ENCODE measurements at regions not wholly inside any gene's neighbourhood (a gene's known extent, or its start where the extent isn't known, plus 50 kb on each side); places are given as distances from the start of the nearest gene placed in this dataset.

DNA sequence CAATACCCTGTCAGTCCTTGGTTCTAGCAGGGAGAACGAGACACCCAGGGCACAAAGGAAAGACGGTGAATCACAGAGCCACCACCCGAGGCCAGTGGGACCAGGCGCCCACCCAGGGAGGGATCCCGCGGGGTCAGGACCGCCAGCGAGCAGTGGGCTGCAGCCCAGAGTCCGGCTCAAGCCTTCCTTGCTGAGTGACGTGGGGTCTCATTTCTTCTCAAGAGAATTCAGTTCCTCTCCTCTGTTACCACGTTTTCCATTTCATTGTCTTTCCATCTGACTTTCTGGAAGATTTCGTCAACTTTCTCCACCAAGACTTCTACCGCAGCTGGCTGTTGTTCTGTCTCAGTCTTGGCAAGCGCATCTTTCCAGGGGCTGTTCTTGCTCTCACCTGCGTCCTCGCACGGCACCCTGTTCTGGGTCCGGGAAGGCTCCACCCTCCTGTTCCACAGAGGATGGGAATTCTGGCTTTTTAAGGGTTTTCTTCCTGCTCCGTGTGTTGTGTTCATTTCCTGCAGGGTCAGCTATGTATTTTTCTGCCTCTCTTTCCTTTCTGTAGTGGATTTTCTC, 248.6 kb downstream of the NDUFA10 start:
- no peak for DNase-seq

DNA sequence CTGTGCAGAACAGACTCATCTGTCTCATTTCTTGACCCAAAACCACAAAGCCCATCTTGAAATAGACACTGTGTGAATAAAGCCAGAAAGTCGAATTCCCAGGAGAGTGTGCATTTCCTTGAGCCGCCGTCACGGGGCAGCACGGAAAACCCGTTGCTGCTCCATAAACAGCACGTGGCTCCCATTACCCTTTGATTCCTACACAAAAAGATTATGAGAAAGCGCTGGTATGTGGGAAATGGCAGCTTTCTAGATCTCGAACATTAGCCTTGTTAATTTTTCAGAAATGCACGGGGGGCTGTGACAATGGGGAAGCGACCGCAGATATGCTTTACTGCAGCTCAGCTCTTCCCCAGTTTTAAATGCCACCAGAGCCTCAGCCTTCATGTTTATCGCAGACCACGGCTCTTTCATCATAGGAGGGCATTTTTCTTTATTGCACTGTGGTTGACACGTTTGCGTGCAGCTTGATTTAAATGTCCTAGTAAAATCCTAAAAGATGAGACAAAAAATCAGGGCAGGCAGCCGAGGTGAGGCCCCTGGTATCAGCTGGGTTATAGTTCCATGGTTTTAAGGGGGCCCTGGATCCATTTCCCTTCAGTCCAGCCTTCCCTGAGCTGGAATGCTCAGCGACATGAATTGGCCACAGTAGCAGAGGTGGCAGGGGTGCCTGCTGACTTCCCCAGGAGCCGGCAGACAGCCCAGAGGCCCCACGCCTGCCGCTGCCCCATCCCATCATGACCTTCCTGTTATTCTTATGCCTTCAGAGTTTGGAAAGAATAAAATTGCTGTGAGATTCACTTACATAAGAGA, 249.3 kb downstream of the NDUFA10 start:
- DNase-seq: no peak

- DNase-seq: no peak
Observed at GRCh38 chr2:239774933-239775622, 250.1 kb downstream of the NDUFA10 start.

DNA sequence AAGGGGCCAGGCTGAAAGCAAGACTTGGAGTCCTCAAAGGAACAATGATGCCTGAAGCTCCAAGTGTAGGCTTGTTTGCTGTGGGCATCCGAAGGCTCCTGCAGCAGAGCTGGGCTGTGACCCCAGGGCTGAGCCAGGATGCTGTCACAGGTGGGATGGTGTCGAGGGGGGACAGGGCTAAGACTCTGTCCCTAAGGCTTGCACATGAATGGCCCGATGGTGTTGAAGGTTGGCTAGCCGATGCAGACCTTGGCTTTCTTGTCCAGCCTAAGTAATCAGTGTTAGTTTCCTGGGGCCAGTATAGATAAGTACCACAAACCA, 251.0 kb downstream of the NDUFA10 start:
- DNase-seq: no peak

GRCh38 chr2:239773228-239774141, 251.7 kb downstream of the NDUFA10 start:
- no peak for DNase-seq

DNA sequence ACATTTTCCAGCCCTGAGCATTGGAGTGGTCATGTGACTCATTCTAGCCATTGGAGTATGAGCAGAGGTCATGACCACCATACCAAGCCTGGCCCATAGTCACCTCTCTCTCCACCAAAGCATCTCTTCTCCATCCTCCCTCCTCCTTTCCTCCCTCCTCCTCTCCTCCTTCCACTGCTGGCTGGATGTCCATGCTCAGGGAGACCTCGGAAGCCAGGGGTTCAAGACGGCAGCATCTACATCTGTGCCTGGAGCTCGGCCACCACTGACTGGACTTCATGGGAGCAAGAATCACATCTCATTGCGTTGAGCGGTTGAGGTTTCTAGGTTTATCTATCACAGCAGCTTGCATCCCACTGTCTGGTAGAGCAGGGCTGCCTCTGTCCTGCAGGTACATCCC, 252.4 kb downstream of the NDUFA10 start:
- no peak for DNase-seq

GRCh38 chr2:239770246-239770639, 254.9 kb downstream of the NDUFA10 start:
- DNase-seq: no peak

DNA sequence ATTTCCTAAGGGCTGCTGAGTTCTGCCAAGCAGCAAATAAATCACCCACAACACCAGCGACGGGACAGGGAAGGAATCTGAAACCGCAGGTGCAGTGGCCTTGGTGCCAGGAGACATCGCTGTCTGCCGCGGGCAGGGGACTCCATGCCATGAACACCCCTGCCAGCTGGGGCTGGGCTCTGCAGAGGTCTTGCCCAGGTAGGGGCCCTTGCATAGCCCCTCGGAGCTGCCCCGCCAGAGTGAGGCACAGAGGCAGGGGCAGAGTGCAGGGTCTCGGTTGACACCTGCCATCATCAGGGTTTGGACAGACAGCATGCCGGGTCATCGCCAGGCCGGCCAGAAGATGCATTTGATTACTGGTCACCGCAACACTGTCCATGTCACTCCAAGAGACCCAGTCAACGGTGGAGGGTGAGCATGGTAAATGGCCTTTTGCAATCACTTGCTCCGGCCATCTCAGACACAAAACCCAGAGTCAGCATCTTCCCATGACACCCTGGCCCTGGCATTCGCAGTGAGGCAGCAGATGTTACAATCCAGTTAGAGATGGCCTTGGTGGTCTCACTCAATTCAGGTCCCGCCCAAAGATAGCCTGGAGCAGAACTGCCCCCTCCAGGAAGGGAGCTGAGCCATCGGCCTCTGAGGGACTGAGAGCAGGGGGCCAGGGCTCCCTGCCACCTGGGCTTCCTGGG, 255.4 kb downstream of the NDUFA10 start:
- DNase-seq: no peak

DNA sequence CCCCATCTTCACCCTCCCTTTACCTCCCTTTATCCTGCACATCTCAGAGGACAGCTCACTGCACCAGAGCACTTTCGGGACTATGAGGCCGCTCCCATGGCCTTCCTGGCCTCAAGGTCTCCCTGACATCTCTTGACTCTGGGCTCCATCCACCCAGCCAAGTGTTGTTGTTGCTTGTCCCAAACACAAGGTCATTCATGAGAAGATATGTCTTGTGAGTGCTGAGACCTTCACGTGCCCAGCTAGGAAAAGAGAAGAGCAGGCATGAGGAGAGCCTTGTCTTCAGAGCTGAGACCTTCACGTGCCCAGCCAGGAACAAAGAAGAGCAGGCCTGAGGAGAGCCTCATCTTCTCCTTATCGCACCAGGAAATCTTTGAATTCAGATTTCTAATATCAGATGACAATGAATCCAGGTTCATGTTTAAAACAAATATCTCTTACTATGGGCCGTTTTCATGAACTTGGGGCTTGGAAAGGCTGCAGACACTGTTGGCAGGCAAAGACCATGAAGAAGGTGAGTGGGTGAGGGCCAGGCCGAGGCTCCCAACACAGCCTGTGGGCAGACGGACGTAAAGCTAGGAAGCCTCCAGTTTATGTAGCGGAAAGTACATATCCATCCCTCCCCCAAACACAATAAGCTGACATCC, 256.1 kb downstream of the NDUFA10 start:
- DNase-seq: no peak

GRCh38 chr2:239768031-239768790, 256.9 kb downstream of the NDUFA10 start:
- no peak for DNase-seq

DNA sequence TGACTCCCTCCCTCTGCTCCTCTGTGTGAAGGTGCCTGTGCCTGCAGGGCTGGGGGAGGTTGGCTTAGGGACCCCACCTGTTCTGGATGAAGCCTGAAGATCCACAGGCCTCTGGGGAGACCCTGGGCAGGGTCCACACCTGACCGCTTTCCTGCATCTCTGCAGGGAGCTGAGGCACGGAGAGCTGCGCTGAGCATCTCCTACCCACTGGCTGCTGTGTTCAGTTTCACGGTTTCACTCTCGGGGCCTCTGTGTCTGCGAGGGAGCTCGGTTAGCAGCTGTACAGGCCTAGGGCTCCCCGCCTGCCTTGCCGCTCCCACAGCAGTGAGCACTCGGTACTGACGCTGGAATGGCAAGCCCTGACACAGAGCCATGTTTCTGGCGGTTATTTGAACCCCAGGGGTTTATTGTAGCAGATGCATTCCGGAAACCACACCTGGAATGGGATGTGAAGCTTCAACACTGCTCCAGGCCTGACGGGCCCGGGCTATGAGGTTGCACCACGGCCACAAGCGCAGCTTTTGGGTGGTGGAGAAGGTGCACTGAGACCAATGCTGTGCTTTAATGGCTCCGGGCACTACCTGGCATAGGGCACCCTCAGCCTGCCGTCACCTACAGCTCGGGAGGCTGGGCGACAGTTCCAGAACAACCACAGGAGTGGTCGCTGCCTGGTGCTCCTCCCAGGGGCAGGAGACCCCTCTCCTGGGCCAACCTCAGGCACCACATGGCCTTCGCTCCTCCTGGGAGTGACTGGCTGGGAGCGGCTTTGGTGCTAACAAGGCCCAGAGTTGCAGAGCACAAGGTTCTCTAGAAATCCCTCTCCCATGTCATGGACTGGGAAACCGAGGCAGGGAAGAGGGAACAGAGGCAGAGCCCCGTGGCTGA, 257.9 kb downstream of the NDUFA10 start:
- DNase-seq: no peak

GRCh38 chr2:239765911-239766310, 259.2 kb downstream of the NDUFA10 start:
- DNase-seq: no peak

DNA sequence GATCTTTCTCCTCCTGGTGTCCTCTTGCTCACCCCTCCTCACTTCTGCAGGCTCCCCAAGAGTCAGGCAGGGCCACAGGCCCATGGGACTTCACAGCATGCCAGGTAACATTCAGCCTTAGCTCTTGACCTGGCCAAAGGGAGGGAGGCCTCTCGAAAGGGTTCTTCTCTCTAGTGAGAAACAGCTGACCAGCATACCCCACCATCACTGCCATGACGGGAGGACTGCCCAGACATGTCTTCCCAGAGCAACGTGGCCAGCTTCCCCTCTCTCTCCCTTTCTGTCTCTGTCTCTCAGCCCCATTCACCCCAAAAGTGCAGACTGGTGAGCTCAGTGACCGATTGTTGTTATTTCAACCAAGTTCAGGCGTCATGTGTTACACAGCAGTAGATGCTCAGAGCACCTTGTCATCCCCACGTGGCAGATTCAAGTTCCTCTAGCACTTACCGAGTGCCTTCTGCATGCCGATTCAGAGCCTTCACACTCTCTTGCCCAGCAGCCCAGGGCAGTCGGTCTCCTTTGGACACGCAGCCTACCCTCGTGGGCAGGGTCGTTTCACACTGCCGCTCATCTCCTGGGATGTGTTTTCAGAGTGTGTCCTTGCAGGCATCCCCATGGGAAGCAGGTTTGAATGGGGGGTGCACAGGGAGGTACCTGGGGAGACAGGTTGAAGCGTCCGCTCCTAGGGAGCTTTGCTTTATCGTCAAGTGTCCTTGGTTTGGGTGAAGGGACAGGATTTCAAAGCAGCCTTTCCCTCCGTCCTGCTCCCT, 259.9 kb downstream of the NDUFA10 start:
- no peak for DNase-seq

- no peak for DNase-seq
Observed at GRCh38 chr2:239763433-239764097, 261.6 kb downstream of the NDUFA10 start.

GRCh38 chr2:239762655-239763269, 262.4 kb downstream of the NDUFA10 start:
- no peak for DNase-seq

GRCh38 chr2:239762106-239762505, 263.0 kb downstream of the NDUFA10 start:
- DNase-seq: no peak

GRCh38 chr2:239760596-239760995, 264.5 kb downstream of the NDUFA10 start:
- DNase-seq: no peak

GRCh38 chr2:239758279-239758877, 266.8 kb downstream of the NDUFA10 start:
- no peak for DNase-seq
